HEK293 (cell line): ENCODE measurements at regions not wholly inside any gene's neighbourhood (a gene's known extent, or its start where the extent isn't known, plus 50 kb on each side); places are given as distances from the start of the nearest gene placed in this dataset.

Experiments used
- CTCF ChIA-PET: fragments of 350-600 bp; formaldehyde crosslinking; extraction: SDS; loops from one replicate; lab custom pipeline; 2021; ENCODE audit warnings: antibody characterized with exemption; lab: Yijun Ruan, JAX
- POLR2A ChIA-PET: fragments of 300-600 bp; formaldehyde crosslinking; extraction: SDS; loops from one replicate; lab custom pipeline; 2020; ENCODE audit warnings: antibody characterized with exemption, inconsistent platforms; lab: Yijun Ruan, JAX
- H3K27ac ChIP-seq: fragments of 200-500 bp; sonication (Bioruptor generic); 2 replicates; pipeline ENCODE4 v1.5.1; 2014; ENCODE audit warnings: low read depth, low read length, control low read depth, inconsistent platforms; ENCODE audit errors: extremely low read depth
- H3K36me3 ChIP-seq, 2 experiments: fragments of 200-500 bp in 1 of 2; sonication (Bioruptor generic) in 1 of 2; 1 replicate in 1 of 2; 2 replicates in 1 of 2; pipeline ENCODE4 v1.5.1; 2014 to 2017; ENCODE audit warnings: inconsistent platforms in 2 of 2, low read length in 2 of 2; ENCODE audit not compliant: control insufficient read depth in 2 of 2, insufficient read depth in 1 of 2
- H3K4me1 ChIP-seq: fragments of 200-500 bp; sonication (Bioruptor generic); 2 replicates; pipeline ENCODE4 v1.5.1; 2014; ENCODE audit warnings: mild to moderate bottlenecking, low read length, inconsistent platforms; ENCODE audit not compliant: control insufficient read depth, insufficient read depth
- H3K4me3 ChIP-seq: 2 replicates; pipeline ENCODE4 v1.5.1; 2011; ENCODE audit warnings: low read depth, mild to moderate bottlenecking, control low read depth, low read length, moderate library complexity
- H3K9me3 ChIP-seq: fragments of 200-500 bp; sonication (Bioruptor generic); 2 replicates; pipeline ENCODE4 v1.5.1; 2014; ENCODE audit warnings: low read depth, low read length, inconsistent platforms; ENCODE audit not compliant: control insufficient read depth, insufficient read depth
- BCL11A ChIP-seq: fragments of 450-650 bp; formaldehyde crosslinking; IDR thresholded peaks from 2 replicates; pipeline ENCODE4 v1.5.1; 2016; ENCODE audit warnings: low read depth, missing biosample characterization, missing genetic modification characterization
- KLF1 ChIP-seq: fragments of 450-650 bp; formaldehyde crosslinking; IDR thresholded peaks from 2 replicates; pipeline ENCODE4 v1.5.1; 2016; ENCODE audit warnings: missing biosample characterization, missing genetic modification characterization
- SETDB1 ChIP-seq: IDR thresholded peaks from one replicate; pipeline ENCODE4 v1.6.1; 2017; ENCODE audit warnings: mild to moderate bottlenecking, low read length, moderate library complexity, mixed read lengths; ENCODE audit not compliant: insufficient read length
- WT1 ChIP-seq: fragments of 450-650 bp; formaldehyde crosslinking; IDR thresholded peaks from 2 replicates; pipeline ENCODE4 v1.5.1; 2016; ENCODE audit warnings: missing biosample characterization, missing genetic modification characterization
- YY1 ChIP-seq: fragments of 450-650 bp; formaldehyde crosslinking; IDR thresholded peaks from 2 replicates; pipeline ENCODE4 v1.5.1; 2018; ENCODE audit warnings: missing biosample characterization, missing genetic modification characterization
- ZNF148 ChIP-seq: fragments of 450-650 bp; formaldehyde crosslinking; IDR thresholded peaks from 2 replicates; pipeline ENCODE4 v1.5.0; 2017; ENCODE audit warnings: missing biosample characterization, missing genetic modification characterization, borderline replicate concordance
- ZNF155 ChIP-seq: fragments of 450-650 bp; formaldehyde crosslinking; IDR thresholded peaks from 2 replicates; pipeline ENCODE4 v1.5.1; 2016; ENCODE audit warnings: missing biosample characterization, missing genetic modification characterization
- ZNF239 ChIP-seq: fragments of 450-650 bp; formaldehyde crosslinking; IDR thresholded peaks from 2 replicates; pipeline ENCODE4 v1.5.1; 2016; ENCODE audit warnings: missing biosample characterization, missing genetic modification characterization
- ZNF24 ChIP-seq: fragments of 450-650 bp; formaldehyde crosslinking; IDR thresholded peaks from 2 replicates; pipeline ENCODE4 v1.5.1; 2016; ENCODE audit warnings: missing biosample characterization, missing genetic modification characterization
- ZNF324 ChIP-seq: fragments of 450-650 bp; formaldehyde crosslinking; IDR thresholded peaks from 2 replicates; pipeline ENCODE4 v1.5.1; 2016; ENCODE audit warnings: missing biosample characterization, missing genetic modification characterization
- ZNF394 ChIP-seq: fragments of 450-650 bp; formaldehyde crosslinking; IDR thresholded peaks from 2 replicates; pipeline ENCODE4 v1.5.1; 2016; ENCODE audit warnings: missing biosample characterization, missing genetic modification characterization, mild to moderate bottlenecking, moderate library complexity, borderline replicate concordance
- ZNF510 ChIP-seq: fragments of 450-650 bp; formaldehyde crosslinking; IDR thresholded peaks from 2 replicates; pipeline ENCODE4 v1.5.1; 2018; ENCODE audit warnings: mild to moderate bottlenecking, missing genetic modification characterization, missing biosample characterization; ENCODE audit not compliant: insufficient replicate concordance
- ZNF518A ChIP-seq: fragments of 450-650 bp; formaldehyde crosslinking; conservative IDR thresholded peaks from 2 replicates; pipeline ENCODE4 v1.5.1; 2016; ENCODE audit warnings: low read depth, missing biosample characterization, missing genetic modification characterization
- ZNF585B ChIP-seq: fragments of 450-650 bp; formaldehyde crosslinking; IDR thresholded peaks from 2 replicates; pipeline ENCODE4 v1.5.1; 2016; ENCODE audit warnings: missing biosample characterization, missing genetic modification characterization
- ZNF596 ChIP-seq: fragments of 450-650 bp; IDR thresholded peaks from 2 replicates; pipeline ENCODE4 v1.5.0; 2018; ENCODE audit warnings: missing biosample characterization, mild to moderate bottlenecking, missing genetic modification characterization, moderate library complexity
- ZNF701 ChIP-seq: fragments of 450-650 bp; formaldehyde crosslinking; IDR thresholded peaks from 2 replicates; pipeline ENCODE4 v1.5.1; 2016; ENCODE audit warnings: missing biosample characterization, missing genetic modification characterization
- ZNF76 ChIP-seq: fragments of 450-650 bp; formaldehyde crosslinking; IDR thresholded peaks from 2 replicates; pipeline ENCODE4; 2016; ENCODE audit warnings: low read depth, missing biosample characterization, missing genetic modification characterization, borderline replicate concordance
- ZNF837 ChIP-seq: fragments of 450-650 bp; formaldehyde crosslinking; IDR thresholded peaks from 2 replicates; pipeline ENCODE4 v1.5.1; 2016; ENCODE audit warnings: missing biosample characterization, missing genetic modification characterization
- TF ChIP-seq, protein P1 (sequence below): fragments of 450-650 bp; formaldehyde crosslinking; conservative IDR thresholded peaks from 2 replicates; pipeline ENCODE4 v1.5.1; 2016; ENCODE audit warnings: low read depth, missing biosample characterization, missing genetic modification characterization
- TF ChIP-seq, protein P2 (sequence below): fragments of 450-650 bp; formaldehyde crosslinking; IDR thresholded peaks from 2 replicates; pipeline ENCODE4 v1.5.1; 2016; ENCODE audit warnings: missing biosample characterization, missing genetic modification characterization

GRCh38 chr3:157590273-157590672 lies 87.1 kb upstream of the VEPH1 start:
- ChIA-PET POLR2A (no interaction called here), CTCF (no interaction called here)
- TF ChIP-seq ZNF76 (tag by site-specific recombination) = no peak
- no peak for TF ChIP-seq ZNF585B (tag by site-specific recombination)
- no peak for TF ChIP-seq SETDB1
- TF ChIP-seq ZNF510 (tag by site-specific recombination) = no peak
- no peak for TF ChIP-seq WT1 (tag by site-specific recombination)
- no peak for TF ChIP-seq ZNF239 (tag by site-specific recombination)
- TF ChIP-seq, protein P1, sequence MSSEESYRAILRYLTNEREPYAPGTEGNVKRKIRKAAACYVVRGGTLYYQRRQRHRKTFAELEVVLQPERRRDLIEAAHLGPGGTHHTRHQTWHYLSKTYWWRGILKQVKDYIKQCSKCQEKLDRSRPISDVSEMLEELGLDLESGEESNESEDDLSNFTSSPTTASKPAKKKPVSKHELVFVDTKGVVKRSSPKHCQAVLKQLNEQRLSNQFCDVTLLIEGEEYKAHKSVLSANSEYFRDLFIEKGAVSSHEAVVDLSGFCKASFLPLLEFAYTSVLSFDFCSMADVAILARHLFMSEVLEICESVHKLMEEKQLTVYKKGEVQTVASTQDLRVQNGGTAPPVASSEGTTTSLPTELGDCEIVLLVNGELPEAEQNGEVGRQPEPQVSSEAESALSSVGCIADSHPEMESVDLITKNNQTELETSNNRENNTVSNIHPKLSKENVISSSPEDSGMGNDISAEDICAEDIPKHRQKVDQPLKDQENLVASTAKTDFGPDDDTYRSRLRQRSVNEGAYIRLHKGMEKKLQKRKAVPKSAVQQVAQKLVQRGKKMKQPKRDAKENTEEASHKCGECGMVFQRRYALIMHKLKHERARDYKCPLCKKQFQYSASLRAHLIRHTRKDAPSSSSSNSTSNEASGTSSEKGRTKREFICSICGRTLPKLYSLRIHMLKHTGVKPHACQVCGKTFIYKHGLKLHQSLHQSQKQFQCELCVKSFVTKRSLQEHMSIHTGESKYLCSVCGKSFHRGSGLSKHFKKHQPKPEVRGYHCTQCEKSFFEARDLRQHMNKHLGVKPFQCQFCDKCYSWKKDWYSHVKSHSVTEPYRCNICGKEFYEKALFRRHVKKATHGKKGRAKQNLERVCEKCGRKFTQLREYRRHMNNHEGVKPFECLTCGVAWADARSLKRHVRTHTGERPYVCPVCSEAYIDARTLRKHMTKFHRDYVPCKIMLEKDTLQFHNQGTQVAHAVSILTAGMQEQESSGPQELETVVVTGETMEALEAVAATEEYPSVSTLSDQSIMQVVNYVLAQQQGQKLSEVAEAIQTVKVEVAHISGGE (tag by site-specific recombination) = no peak
- TF ChIP-seq BCL11A = no peak
- TF ChIP-seq, protein P2, sequence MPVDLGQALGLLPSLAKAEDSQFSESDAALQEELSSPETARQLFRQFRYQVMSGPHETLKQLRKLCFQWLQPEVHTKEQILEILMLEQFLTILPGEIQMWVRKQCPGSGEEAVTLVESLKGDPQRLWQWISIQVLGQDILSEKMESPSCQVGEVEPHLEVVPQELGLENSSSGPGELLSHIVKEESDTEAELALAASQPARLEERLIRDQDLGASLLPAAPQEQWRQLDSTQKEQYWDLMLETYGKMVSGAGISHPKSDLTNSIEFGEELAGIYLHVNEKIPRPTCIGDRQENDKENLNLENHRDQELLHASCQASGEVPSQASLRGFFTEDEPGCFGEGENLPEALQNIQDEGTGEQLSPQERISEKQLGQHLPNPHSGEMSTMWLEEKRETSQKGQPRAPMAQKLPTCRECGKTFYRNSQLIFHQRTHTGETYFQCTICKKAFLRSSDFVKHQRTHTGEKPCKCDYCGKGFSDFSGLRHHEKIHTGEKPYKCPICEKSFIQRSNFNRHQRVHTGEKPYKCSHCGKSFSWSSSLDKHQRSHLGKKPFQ (tag by site-specific recombination) = no peak
- TF ChIP-seq ZNF518A (tag by site-specific recombination) = no peak
- no peak for TF ChIP-seq KLF1 (tag by site-specific recombination)
- TF ChIP-seq ZNF155 (tag by site-specific recombination) = no peak
- TF ChIP-seq ZNF324 = no peak
- no peak for TF ChIP-seq ZNF596 (tag by site-specific recombination)
- TF ChIP-seq ZNF24 (tag by site-specific recombination) = no peak
- no peak for TF ChIP-seq ZNF701
- TF ChIP-seq YY1 (tag by site-specific recombination) = no peak
- no peak for TF ChIP-seq ZNF148 (tag by site-specific recombination)
- TF ChIP-seq ZNF394 (tag by site-specific recombination) = no peak
- TF ChIP-seq ZNF837 (tag by site-specific recombination) = no peak
- Histone ChIP-seq H3K4me3 (no peak overlapping the region), H3K9me3 (no peaks in the 10 kb centered on the region), H3K4me1 (no peaks in the 10 kb centered on the region), H3K27ac (no peak overlapping the region), H3K36me3 (no peaks in the 10 kb centered on the region)
